ENCODE measurements at regions not wholly inside any gene's neighbourhood (a gene's known extent, or its start where the extent isn't known, plus 50 kb on each side); places are given as distances from the start of the nearest gene placed in this dataset.
"Not testable (repeated sequence)": the region's sequence is repeated elsewhere in the genome, so short reads cannot be mapped to it uniquely, and the experiment has no call there.

DNA sequence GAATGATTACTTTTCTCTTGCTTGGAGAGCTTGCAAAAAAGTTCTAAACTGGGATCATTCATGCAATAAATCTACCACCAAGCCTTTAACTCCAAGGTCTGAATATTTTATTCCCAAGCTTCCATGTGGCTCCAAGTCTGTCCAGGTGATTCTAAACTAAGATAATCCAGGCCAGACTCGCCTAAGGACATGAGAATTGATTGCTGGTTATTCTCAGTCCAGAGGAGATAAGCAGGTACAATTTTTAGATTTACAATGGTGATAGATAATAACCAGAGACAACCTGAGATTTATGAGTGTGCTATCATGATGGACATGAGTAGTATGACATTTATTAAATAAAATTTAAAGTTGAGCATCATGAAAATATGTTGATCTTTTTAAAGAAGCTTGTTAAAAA lies 156.5 kb upstream of the SPRY2 start:
- H3K27ac ChIP-seq (ENCODE audit: low read length) = no peak overlapping the region
- POLR2A ChIA-PET (ENCODE audit: unreplicated experiment) = no interaction called here

GRCh38 chr13:80496721-80497397 lies 155.9 kb upstream of the SPRY2 start:
- Histone ChIP-seq H3K79me2 (ENCODE audit: low read length) (no peaks in the 10 kb centered on the region), H3K4me1 (ENCODE audit: insufficient read depth, low read length) (no peaks in the 10 kb centered on the region), H3K9me3 (ENCODE audit: low read length) (no peaks in the 10 kb centered on the region), H3K27ac (ENCODE audit: low read length) (no peak overlapping the region), H3K4me2 (ENCODE audit: low read length) (no peak overlapping the region), H3K27me3 (ENCODE audit: low read length) (no peaks in the 10 kb centered on the region), H4K20me1 (ENCODE audit: low read length) (no peaks in the 10 kb centered on the region), H3K9me2 (replicated peaks; ENCODE audit: low read length) (no peaks in the 10 kb centered on the region), H3F3A (ENCODE audit: low read length, unreplicated experiment) (no peaks in the 10 kb centered on the region), H3K4me3 (ENCODE audit: low read length) (no peak overlapping the region), H2AFZ (ENCODE audit: low read length) (no peak overlapping the region), H3K9ac (ENCODE audit: low read length) (no peak overlapping the region), H3K36me3 (ENCODE audit: low read depth, low read length) (no peaks in the 10 kb centered on the region)
- ChIA-PET CTCF (no interaction called here), POLR2A (ENCODE audit: unreplicated experiment) (no interaction called here)
- ATAC-seq = no peak
- TF ChIP-seq EZH2phosphoT487 (IDR thresholded peaks at IDR 0.05; ENCODE audit: borderline replicate concordance, low read length) = no peak
- TF ChIP-seq EZH2 (IDR thresholded peaks at IDR 0.05; ENCODE audit: low read length, unreplicated experiment) = no peak
- TF ChIP-seq CTCF (conservative IDR thresholded peaks at IDR 0.05; ENCODE audit: low read depth, low read length) = no peak
- DNase-seq = no peak
- intact Hi-C loops (cut with micrococcal nuclease) = no loop called here
- BruUV-seq (replicated peaks) = no TSS peak

More for the DNA sequence above, 156.5 kb upstream of the SPRY2 start:
- no peaks in the 10 kb centered on the region for H4K20me1 ChIP-seq (ENCODE audit: low read length)
- TF ChIP-seq CTCF (conservative IDR thresholded peaks at IDR 0.05; ENCODE audit: low read depth, low read length) = no peak
- TF ChIP-seq EZH2phosphoT487 (IDR thresholded peaks at IDR 0.05; ENCODE audit: borderline replicate concordance, low read length) = no peak
- no peak for TF ChIP-seq EZH2 (IDR thresholded peaks at IDR 0.05; ENCODE audit: low read length, unreplicated experiment)
- no peaks in the 10 kb centered on the region for H3K27me3 ChIP-seq (ENCODE audit: low read length)
- no peaks in the 10 kb centered on the region for H3F3A ChIP-seq (ENCODE audit: low read length, unreplicated experiment)
- CTCF ChIA-PET = no interaction called here
- no peaks in the 10 kb centered on the region for H3K9me3 ChIP-seq (ENCODE audit: low read length)
- no peaks in the 10 kb centered on the region for H3K79me2 ChIP-seq (ENCODE audit: low read length)
- DNase-seq (no peak), ATAC-seq (no peak)
- no peaks in the 10 kb centered on the region for H3K9me2 ChIP-seq (replicated peaks; ENCODE audit: low read length)
- no peaks in the 10 kb centered on the region for H3K4me1 ChIP-seq (ENCODE audit: insufficient read depth, low read length)
- H3K4me2 ChIP-seq (ENCODE audit: low read length) = no peak overlapping the region
- H2AFZ ChIP-seq (ENCODE audit: low read length) = no peak overlapping the region
- BruUV-seq (replicated peaks) = no TSS peak
- intact Hi-C loops (cut with micrococcal nuclease) = no loop called here
- no peak overlapping the region for H3K9ac ChIP-seq (ENCODE audit: low read length)
- H3K36me3 ChIP-seq (ENCODE audit: low read depth, low read length) = no peaks in the 10 kb centered on the region
- H3K4me3 ChIP-seq (ENCODE audit: low read length) = no peak overlapping the region

- H4K20me1 ChIP-seq (ENCODE audit: low read length); H3K4me3 ChIP-seq (ENCODE audit: low read length); DNase-seq; CTCF ChIA-PET; POLR2A ChIA-PET (ENCODE audit: unreplicated experiment); H3K27ac ChIP-seq (ENCODE audit: low read length); H3K9me3 ChIP-seq (ENCODE audit: low read length); H2AFZ ChIP-seq (ENCODE audit: low read length); ATAC-seq; BruUV-seq (replicated peaks); H3K27me3 ChIP-seq (ENCODE audit: low read length); intact Hi-C loops (cut with micrococcal nuclease); H3K4me2 ChIP-seq (ENCODE audit: low read length); H3K4me1 ChIP-seq (ENCODE audit: insufficient read depth, low read length); H3F3A ChIP-seq (ENCODE audit: low read length, unreplicated experiment); H3K9me2 ChIP-seq (replicated peaks; ENCODE audit: low read length); H3K79me2 ChIP-seq (ENCODE audit: low read length); H3K9ac ChIP-seq (ENCODE audit: low read length); H3K36me3 ChIP-seq (ENCODE audit: low read depth, low read length): not testable (repeated sequence)
Measured at GRCh38 chr13:80490491-80490943, 149.6 kb upstream of the SPRY2 start.
